Activated T-cell treated with anti-CD3 and anti-CD28 coated beads for 24 hours (primary cell): ENCODE measurements at regions not wholly inside any gene's neighbourhood (a gene's known extent, or its start where the extent isn't known, plus 50 kb on each side); places are given as distances from the start of the nearest gene placed in this dataset.

ENCODE experiments used
- DNase-seq: peaks from one replicate; pipeline ENCODE4 v3.0.0-alpha.2; 2020; ENCODE audit warnings: low read depth

DNA sequence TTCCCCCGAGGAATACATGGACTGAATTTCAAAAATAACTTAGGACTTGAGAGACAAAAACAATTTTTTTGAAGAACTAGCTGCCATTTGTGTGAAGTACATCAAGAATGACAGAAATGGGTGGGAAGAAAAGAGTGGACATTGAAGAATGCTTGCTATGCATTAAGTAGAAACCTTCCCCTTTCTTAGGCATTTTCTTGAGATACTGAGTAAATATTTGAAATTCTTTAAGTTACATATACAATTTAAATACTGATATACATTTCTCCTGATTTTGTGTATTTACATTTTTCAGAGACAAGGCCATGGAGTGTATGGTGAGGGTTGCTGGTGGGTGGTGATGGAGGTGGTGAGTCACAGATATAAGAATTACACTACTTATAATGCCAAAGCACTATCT lies 319.3 kb upstream of the ADAMTSL1 start:
- DNase-seq, result no peak

DNA sequence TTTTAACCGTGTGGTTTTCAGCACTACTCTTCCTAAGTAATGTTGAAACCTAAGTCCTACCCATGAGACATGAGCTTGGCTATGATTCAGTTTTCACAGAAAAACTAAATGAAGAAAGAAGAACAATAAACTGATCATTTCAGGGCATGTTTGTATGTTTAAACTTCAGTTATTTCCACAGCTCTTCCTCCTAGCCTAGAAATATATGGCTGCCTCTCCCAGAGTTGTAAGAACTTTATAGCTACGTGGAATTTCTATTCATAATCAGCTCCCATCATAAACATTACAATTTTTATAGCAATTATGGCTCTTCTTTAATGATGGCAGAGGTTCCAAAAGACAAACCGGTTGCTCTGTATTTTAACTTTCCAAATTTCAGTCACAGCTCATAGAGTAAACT lies 314.7 kb upstream of the ADAMTSL1 start:
- no peak for DNase-seq

DNA sequence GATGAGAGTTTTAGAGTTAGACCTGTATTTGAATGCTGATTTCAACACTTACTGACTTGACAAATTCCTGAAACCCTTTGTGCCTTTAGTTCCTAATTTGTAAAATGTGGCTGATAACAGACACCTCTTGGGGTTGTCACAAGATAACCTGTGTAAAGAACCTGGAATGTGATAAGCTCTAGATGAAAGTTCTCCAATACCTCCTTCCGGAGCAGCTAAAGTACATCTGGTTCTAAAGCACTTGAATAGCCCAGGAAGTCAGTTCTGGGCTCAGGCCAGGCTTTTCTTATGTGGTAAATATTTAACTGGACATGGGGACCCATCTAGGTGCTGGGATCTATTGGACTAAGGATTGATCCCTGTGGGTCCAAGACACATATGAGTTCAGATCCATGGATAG lies 310.8 kb upstream of the ADAMTSL1 start:
- DNase-seq, result no peak

DNA sequence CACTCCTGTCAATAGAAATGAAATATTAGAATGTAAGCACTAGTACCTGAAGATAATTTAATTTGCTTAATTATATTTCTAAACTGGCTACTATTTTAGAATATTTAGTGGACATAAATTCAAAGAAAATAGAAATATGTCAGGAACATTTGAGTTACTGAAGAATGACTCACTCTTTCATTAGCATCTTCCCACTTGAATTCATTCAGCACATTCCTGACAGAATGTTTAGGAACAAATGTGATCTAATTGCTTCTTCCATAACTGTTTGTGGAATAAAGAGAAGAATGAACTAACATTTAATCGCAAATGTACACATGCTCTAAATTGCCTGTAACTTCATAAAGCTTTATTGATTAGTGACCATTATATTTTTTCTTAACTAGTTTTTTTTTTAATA lies 306.2 kb upstream of the ADAMTSL1 start:
- DNase-seq, result no peak

DNA sequence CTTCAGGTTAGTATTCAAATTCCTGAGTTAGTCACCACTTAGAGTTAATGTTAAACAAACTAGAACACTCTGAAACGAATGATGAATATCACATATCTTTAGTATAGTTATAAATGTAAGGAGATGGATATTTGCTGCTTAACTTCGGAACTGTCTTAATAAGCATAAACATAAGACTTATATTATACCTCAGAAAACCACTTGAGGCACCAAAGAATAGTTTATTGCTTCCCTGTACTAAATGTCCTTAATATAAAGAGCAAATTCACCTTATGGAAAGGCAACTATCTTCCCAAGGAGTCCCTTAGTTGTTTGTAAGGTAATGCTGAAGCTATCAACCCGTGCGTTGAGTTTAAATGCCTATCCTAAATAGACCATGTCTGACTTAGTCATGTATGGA lies 300.0 kb upstream of the ADAMTSL1 start:
- DNase-seq, result no peak

DNA sequence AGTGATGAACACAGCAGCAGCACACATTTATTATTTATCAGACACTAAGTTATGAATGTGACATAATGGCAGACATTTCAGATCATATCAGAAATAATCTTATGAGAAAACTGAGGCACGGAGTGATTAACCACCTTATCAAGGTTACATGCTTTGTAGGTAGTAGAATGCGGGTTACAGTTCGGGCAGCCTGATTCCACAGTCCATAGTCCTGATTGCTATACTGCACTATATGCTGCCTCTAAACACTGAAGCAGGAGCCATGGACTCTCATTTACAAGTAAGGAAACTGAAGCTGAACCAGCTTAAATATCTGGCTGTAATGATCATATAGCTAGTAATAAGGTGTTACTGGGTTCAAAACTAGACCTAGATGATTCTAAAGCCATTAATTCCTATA lies 291.3 kb upstream of the ADAMTSL1 start:
- DNase-seq, result no peak

DNA sequence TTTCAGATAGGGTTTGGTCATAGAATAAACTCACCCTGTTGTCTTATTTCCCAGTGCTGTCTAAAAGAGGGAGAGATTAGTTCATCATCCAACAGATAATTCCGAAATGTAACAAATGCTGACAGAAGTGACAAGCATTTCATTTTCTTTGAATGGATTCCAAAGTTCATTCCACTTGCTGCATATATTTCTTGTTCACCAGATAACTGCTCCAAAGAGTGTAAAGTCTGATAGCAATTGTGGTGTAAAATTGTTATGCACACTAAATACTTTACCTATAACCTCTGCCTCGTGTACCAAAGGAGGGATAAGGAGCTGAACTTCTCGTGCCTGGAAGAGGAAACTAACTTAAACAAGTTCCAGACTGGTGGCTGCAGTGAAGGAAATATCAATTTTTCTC lies 290.0 kb upstream of the ADAMTSL1 start:
- DNase-seq, result no peak

DNA sequence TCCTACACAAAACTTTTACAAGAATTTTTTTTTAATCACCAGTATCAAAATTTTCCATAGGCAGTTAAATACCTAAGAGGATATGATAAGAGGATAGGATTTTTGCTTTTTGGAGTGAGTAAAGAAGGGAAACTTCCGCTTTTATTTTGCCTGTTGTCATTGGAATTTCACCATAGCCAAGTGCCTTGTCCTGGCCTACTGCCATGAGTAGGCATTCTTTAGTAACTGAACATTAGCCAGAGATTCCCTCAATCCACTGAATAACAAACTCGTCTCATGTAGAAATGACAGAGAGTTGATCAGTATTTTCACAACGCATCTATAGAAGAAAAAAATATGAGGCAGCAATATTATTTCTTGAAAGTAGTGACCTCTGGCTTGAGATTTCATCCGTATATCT lies 289.6 kb upstream of the ADAMTSL1 start:
- DNase-seq, result no peak

DNA sequence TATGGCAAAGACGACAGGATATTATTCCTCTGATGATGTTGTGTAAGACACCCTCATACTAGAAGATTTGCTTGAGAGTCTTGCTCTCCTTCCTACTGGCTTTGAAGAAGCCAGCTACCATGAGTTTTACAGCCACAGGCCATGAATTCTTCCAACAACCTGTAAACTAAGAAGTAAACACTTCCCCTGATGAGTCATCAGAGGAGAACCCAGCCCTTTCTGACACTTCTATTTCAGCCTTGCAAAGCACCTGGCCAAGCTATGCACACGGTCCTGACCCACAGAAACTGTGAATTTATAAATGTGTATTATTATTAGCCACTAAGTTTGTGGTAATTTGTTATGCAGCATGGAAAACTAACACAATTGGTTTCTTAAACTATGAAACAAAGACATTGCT lies 288.8 kb upstream of the ADAMTSL1 start:
- DNase-seq, result no peak

DNA sequence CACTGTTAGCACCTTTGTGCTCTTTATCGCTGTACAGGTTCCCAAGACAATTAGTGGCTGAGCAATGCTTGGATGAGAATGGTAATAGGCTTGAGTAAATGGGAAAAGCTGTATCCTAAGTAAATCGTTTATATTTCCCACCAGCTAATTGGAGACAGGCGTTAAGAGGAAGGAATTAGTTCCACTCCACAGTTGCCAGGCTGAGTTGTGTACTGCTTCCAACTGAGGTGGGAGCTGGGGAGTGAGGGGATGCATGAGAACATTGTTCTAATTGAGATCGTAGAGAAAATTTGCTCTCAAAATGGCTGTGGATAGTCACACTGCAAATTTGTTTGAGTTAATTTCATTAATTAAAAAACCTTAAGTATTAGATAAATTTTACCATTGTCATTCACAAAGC lies 285.0 kb upstream of the ADAMTSL1 start:
- DNase-seq, result no peak

DNA sequence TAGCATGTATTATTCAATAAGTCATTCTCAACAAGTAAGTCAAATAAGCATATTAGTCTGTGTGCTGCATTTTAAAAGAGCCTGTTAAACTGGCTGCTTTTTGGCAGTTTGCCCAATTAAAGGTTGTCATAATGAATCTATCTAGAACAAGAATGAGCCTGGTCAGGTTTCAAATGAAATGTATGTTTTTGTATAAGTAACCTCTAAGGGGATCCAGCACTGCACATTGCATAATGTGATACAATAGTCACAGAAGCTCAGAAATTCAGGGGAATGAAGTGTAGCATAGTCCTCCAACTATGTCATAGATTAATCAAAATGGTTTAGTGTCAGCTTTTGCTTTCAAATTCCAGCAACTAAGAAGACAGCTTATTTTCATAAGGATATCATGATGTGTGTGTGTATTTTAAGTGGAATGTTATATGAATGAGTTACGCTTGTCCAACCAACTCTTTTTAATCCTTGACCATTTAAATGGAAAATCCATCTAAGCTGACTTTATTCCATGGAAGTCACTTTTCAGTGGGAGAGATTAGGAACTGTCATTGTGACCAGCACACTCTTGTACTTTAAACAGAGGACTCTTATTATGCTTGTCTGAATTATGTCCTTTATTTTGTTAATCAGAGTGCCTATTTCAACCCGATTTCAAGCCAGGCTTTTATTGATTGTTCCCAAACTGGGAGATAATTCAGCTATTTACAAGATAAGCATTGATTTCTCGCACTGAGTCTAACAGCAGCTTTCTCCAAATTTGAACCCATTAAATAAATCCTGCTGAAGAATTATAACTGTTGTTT lies 283.9 kb upstream of the ADAMTSL1 start:
- DNase-seq, result no peak

DNA sequence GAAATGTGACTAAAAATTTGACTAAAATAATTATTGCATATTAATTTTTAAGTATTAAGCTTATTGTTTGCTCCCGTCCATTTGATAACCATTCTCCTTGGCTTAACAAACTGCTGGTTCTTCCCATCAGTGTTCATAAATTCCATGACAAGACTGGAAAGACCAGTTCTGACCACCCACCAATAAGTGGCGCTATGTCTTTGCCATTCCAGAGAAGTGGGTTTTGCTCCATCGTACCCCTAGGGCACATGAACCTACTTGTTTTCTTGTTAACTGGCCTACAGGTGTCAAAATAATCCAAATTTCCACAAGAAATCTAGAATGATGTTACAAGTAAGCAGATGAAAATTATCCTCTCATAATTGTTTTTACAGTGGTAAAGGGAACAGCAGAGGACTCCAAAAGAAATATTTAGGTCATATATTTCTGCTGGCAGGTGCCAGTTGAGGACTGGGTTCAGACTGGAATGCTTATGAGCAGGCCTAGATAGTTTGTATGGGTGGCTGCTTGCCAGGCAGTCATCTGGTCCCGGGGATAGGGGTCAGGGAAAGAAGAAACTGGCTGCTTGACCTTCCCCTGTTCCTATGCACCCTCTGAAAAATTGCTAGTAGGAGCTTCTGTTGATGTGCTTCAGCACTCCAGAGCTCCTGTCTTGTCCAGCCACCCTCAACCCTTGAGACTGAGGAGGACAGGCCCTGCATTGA lies 283.1 kb upstream of the ADAMTSL1 start:
- no peak for DNase-seq

DNA sequence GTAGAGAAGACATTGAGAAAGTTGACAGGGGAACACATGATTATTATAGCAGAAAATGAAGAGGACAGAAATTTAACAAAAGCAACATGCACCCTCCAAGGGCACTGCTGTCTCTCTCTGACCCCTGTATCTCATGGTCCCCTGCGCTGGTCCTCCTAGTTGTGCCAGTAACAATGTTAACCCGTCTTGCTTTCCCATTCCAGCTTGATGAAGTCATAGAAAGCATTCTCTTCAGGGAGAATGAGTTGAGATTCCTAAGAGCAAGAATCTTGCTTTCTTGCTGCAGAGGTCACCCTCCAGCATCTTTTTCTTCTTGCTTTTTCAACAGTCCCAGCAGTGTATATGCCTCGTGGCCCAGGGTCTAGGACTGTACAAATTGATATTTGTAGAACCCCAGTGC lies 279.6 kb upstream of the ADAMTSL1 start:
- no peak for DNase-seq

DNA sequence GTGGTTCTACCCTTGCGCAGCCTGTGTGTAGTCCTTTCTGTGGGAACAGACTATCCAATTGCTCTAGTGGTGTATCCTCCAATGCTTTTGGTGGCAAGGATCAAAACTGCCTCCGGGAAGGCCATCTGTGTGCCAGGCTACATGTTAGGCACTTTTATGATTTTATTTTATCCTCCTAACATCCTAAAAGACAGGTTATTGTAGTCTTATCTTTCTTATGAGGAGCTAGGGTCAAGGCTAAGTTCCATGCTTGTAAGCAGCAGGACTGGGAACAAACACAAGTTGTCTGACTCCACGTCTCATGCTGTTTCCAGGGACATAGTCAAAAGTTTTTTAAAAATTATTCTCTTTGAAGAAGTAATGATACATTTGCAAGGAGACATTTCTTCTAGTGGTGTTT lies 278.7 kb upstream of the ADAMTSL1 start:
- DNase-seq, result no peak

DNA sequence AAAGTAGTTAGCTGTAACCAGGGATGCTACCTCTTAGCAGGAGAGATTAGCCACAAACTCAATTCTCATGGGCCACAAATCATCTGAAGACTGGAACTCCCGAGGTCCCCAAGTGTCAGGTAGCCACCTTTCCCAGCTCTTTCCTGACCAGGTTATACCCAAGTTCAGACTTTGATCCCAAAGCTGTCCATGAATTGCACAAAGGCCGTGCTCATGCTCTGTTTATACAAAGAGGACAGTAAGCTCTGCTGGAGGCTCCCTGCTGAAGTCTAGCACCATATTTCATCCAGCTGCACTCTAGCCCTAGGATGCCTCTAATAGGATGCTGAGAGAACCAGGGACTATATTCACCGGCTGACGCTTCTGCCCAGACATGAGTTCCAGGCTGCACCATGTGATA lies 271.0 kb upstream of the ADAMTSL1 start:
- no peak for DNase-seq

DNA sequence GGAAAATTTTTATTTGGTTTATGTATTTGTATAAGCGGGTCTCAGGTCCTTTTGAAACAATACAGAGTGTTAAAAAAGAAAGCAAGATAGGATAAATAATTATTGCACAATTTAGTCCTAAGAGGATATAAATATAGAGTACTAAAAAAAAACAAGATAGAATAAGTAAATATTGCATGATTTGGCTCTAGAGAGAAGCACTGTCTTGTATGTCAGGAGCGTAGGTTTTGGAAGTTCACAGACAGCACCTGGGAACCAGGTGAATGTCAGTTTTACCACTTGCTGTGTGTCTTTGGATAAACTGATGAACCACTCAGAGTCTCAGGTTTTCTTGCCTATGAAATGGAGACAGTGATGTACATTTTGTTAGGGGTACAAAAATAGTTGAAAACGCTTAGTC lies 266.2 kb upstream of the ADAMTSL1 start:
- no peak for DNase-seq

DNA sequence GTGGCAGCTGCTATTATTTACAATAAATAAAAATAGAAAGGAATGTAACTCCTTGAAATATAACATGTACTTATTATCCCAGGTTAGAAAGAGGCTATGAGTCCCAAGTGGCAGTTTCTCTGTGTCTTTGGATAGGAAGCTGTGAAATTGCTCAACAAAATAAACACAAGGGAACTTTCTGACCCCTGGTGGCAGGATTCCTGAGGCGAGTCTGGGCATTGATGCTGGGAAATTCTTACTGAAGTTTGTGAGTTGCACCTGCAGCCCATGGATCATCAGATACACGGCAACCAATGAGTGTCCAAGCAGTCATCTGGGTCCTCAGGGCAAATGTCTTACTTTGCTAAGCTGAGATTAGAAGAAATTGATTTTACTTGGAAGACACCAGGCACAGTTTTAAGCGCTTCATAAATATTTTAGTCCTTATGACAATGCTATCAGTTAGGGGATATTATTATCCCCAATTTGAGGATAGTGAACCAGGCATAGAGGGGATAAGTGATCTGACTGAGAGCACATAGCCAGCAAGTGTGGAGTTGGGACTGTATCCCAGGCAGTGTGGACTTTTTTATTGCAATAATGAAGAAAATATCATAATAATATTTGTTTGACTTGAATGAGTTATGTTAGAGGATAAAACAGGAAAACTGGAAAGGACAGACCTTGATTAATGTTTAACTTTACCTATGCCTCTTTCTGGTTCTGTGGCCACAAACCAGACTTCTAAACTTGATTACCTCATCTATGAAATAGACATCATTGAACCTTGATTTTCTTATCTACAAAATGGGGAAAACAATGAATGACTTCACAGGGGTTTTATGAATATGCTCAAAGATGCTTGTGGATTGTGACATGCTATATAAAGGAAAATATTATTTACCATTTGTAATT lies 265.5 kb upstream of the ADAMTSL1 start:
- DNase-seq, result no peak

DNA sequence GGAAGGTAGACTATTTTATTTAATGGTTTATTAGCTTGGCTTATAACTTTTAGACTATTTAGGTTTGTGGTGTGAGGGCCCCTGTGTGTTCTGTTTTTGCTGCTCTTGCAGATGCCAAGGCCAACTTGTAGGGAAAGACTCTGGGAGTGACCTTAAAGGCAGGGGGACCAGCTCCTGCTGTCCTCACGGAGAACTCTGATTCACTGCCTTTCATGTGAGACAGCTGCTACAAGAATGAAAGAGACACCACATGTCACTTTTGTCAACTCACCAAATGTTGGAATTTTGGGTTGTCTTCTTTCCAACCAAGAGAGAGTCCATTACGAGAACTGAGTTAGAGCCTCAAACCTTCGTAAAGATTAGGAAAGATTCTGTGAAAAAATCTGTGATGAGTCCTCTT lies 258.3 kb upstream of the ADAMTSL1 start:
- DNase-seq, result no peak

DNA sequence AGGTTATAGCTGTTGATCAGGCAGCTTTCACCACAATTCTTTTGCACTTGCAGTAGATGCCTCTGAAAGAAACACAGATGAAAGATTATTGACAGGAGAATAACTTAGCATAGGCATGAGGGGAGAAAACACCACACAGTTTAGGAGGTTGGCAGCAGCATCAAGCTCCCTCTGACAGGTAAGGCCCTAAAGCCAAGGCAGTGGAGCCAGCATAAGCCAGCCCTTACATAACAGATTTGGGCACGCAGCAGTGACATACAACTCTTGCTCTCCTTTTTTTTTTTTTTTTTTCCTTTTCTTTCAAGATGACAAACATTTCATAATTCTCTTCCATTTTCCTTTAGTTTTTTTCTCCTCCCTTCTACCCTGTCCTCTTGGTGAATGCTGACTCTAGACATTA lies 257.6 kb upstream of the ADAMTSL1 start:
- DNase-seq, result no peak

DNA sequence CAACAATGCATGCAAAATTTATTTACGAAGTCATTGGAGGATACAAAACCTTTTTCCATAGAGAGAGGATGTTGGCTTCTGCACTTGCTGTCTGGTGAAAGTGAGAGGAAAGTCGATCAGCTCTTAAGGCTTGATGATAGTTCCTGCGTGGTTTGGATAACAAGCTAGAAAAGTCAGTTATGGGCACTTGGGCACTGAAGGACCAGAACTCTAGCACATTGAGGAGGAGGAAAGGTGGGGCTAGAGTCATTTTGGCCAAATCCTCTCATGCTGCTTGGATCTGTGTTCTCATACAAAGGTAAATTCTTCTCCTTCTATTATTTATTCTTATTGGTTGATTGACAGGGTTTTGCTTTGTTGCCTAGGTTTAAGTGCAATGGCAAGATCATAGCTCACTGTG lies 245.9 kb upstream of the ADAMTSL1 start:
- no peak for DNase-seq

DNA sequence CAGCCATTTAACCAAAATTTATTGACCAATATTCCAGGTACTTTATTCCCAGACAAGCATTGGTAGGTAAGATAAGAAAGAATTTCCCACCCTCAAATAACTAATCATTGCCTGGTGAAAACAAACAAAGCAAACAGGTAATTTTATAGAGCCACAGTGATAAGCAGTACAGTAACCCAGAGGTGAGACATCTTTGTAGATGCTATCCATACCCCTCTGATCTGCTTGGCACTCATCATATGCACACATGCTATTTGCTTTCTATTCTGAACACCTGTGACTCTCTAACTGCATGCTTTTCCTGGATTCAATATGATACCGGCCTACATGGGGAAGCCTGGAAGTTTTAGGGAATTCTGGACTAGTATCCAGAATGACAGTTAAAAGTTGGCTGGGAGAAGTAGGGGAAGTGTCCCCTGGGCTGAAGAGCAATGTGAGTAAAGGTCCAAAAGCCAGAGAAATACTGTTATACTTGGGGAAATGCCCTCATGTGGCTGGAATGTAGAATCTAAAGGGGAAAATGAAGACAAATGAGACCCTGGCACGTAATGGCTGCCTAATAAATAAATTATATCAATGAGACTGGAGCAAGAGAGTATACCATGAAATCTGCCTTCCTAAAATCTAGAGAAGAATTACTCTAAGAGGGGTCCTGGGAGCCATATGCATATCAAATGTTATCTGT lies 243.8 kb upstream of the ADAMTSL1 start:
- no peak for DNase-seq

DNA sequence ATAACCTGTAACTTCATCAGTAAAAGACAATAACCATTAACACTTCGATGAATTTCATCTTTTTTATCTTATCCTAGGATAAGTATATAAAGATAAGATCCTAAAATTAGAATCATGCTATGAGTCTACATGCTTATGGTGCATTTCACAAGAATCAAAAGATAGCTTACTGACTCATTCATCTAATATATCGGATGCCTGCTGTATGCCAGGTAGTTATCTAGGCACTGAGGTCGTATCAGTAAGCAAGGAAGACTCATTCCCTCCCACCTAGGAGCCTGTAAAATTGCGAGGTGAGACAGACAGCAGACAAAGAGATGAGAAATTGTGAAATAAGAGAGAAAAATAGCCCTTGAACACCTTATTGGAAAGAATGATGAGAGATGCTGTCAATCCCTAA lies 240.6 kb upstream of the ADAMTSL1 start:
- no peak for DNase-seq
